ENCODE measurements at regions not wholly inside any gene's neighbourhood (a gene's known extent, or its start where the extent isn't known, plus 50 kb on each side); places are given as distances from the start of the nearest gene placed in this dataset.
A peak's percentile ranks its signal among the peaks of the same experiment; 100 is the strongest.
"Not testable (repeated sequence)": the region's sequence is repeated elsewhere in the genome, so short reads cannot be mapped to it uniquely, and the experiment has no call there.

DNA sequence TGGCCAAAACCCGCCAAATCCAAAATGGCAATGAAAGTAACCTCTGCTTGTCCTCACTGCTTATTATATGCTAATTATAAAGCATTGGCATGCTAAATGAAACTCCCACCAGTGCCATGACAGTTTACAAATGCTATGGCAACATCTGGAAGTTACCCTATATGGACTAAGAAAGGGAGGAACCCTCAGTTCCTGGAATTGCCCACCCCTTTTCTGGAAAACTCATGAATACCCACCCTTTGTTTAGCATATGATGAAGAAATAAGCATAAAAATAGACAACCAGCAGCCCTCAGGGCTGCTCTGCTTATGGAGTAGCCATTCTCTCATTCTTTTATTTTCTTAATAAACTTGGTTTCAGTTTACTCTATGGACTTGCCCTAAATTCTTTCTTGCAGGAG is 269.8 kb downstream of the OLFM4 start:
- Histone ChIP-seq H3K79me2 (ENCODE audit: low read depth) (no peaks in the 10 kb centered on the region), H3K4me3 (no peak overlapping the region), H3K9ac (no peak overlapping the region), H3F3A (ENCODE audit: low read depth) (no peaks in the 10 kb centered on the region), H3K27ac (no peak overlapping the region), H2AFZ (replicated peaks) (no peak overlapping the region), H3K36me3 (no peaks in the 10 kb centered on the region), H3K4me1 (no peaks in the 10 kb centered on the region), H3K4me2 (no peak overlapping the region), H3K27me3 (no peaks in the 10 kb centered on the region), H4K20me1 (ENCODE audit: low read depth) (no peaks in the 10 kb centered on the region), H3K9me3 (ENCODE audit: low read depth) (no peaks in the 10 kb centered on the region)
- H3K27ac Mint-ChIP-seq: no peak overlapping the region
- H3K27me3 Mint-ChIP-seq (ENCODE audit: insufficient read depth, low read depth): peaks cover 4% of the 10 kb centered on the region
- H3K36me3 Mint-ChIP-seq: no peaks in the 10 kb centered on the region
- H3K9me3 Mint-ChIP-seq: no peaks in the 10 kb centered on the region
- DNase-seq (ENCODE audit: low spot score): no peak
- H3K4me1 Mint-ChIP-seq: peaks cover 3% of the 10 kb centered on the region
- H3K4me3 Mint-ChIP-seq: no peak overlapping the region
- TF ChIP-seq EZH2phosphoT487 (IDR thresholded peaks at IDR 0.05) (no peak), EZH2 (IDR thresholded peaks at IDR 0.05) (no peak)
- TF ChIP-seq, protein P1, sequence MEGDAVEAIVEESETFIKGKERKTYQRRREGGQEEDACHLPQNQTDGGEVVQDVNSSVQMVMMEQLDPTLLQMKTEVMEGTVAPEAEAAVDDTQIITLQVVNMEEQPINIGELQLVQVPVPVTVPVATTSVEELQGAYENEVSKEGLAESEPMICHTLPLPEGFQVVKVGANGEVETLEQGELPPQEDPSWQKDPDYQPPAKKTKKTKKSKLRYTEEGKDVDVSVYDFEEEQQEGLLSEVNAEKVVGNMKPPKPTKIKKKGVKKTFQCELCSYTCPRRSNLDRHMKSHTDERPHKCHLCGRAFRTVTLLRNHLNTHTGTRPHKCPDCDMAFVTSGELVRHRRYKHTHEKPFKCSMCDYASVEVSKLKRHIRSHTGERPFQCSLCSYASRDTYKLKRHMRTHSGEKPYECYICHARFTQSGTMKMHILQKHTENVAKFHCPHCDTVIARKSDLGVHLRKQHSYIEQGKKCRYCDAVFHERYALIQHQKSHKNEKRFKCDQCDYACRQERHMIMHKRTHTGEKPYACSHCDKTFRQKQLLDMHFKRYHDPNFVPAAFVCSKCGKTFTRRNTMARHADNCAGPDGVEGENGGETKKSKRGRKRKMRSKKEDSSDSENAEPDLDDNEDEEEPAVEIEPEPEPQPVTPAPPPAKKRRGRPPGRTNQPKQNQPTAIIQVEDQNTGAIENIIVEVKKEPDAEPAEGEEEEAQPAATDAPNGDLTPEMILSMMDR (IDR thresholded peaks at IDR 0.05): no peak

DNA sequence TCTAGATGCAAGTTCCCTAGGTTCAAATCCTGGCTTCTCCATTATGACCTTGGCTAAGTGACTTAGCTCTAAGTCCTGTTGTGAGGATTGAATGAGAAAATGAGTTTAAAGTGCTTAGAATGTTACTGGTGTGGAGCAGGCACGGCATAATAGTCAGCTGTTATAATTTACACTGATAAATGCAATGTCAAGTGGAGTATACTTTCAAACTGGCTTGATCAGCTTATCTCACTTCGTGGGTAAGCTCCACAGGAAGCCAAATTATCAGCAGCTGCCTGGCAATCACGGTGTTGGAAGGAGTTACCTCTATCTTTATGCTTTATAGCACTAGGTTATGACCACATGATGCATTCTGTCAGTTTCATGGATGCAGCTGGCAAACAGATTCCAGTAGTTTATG is 272.8 kb downstream of the OLFM4 start:
- Histone ChIP-seq H4K20me1 (ENCODE audit: low read depth) (no peaks in the 10 kb centered on the region), H3K27ac (no peak overlapping the region), H3K4me2 (no peak overlapping the region), H3K9ac (no peak overlapping the region), H3K4me1 (no peaks in the 10 kb centered on the region), H3K79me2 (ENCODE audit: low read depth) (no peaks in the 10 kb centered on the region), H3K27me3 (no peaks in the 10 kb centered on the region), H3K36me3 (no peaks in the 10 kb centered on the region), H3F3A (ENCODE audit: low read depth) (no peaks in the 10 kb centered on the region), H2AFZ (replicated peaks) (peak overlapping the region; percentile 13), H3K9me3 (ENCODE audit: low read depth) (no peaks in the 10 kb centered on the region), H3K4me3 (no peak overlapping the region)
- Mint-ChIP-seq H3K9me3 (no peaks in the 10 kb centered on the region), H3K36me3 (no peaks in the 10 kb centered on the region), H3K27ac (no peak overlapping the region), H3K4me3 (no peak overlapping the region), H3K27me3 (ENCODE audit: insufficient read depth, low read depth) (peaks cover 7% of the 10 kb centered on the region), H3K4me1 (peaks cover 7% of the 10 kb centered on the region)
- DNase-seq (ENCODE audit: low spot score): no peak
- TF ChIP-seq EZH2phosphoT487 (IDR thresholded peaks at IDR 0.05): no peak
- no peak for TF ChIP-seq EZH2 (IDR thresholded peaks at IDR 0.05)
- TF ChIP-seq, protein P1 (IDR thresholded peaks at IDR 0.05): no peak

DNA sequence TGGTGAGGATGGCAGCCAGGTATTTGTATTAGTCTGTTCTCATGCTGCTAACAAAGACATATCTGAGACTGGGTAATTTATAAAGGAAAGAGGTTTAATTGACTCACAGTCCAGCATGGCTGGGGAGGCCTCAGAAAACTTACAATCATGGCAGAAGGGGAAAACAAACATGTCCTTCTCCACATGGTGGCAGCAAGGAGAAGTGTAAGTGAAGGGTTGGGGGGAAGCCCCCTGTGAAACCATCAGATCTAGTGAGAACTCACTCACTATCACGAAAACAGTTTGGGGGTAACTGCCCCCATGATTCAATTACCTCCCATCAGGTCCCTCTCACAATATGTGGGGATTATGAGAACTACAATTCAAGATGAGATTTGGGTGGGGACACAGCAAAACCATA is 276.8 kb downstream of the OLFM4 start:
- not testable (repeated sequence) for H3K4me3 Mint-ChIP-seq; H3K27ac Mint-ChIP-seq; H3K4me2 ChIP-seq; H3K9me3 ChIP-seq (ENCODE audit: low read depth); H3K36me3 Mint-ChIP-seq; H4K20me1 ChIP-seq (ENCODE audit: low read depth); H2AFZ ChIP-seq (replicated peaks); H3K4me3 ChIP-seq; H3K36me3 ChIP-seq; H3K27me3 Mint-ChIP-seq (ENCODE audit: insufficient read depth, low read depth); H3K9ac ChIP-seq; H3F3A ChIP-seq (ENCODE audit: low read depth); H3K27me3 ChIP-seq; DNase-seq (ENCODE audit: low spot score); H3K27ac ChIP-seq; H3K79me2 ChIP-seq (ENCODE audit: low read depth); H3K4me1 ChIP-seq; H3K9me3 Mint-ChIP-seq
- peaks cover 13% of the 10 kb centered on the region for H3K4me1 Mint-ChIP-seq
- TF ChIP-seq, protein P1 (IDR thresholded peaks at IDR 0.05): peak; percentile 22

DNA sequence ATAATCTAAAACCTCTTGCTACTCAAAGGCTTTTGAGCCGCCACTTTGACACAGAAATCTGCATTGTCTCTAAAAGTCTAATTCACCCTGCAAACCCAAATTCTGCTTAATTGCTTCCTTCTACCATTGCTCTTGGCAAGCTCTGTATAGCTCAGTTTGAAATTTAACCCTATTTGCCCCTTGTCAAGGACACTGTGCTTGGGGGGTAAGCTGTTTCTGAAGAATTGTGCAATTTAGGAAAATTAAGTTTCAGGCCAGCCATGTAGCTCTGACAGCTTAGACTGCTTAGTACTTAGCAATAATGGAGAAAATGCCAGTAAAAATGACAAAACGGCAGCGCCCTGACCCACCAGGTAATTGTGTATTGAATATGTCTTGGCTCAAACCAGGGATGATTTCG is 282.2 kb downstream of the OLFM4 start:
- TF ChIP-seq, protein P1 (IDR thresholded peaks at IDR 0.05): no peak
- TF ChIP-seq EZH2phosphoT487 (IDR thresholded peaks at IDR 0.05) (no peak), EZH2 (IDR thresholded peaks at IDR 0.05) (no peak)
- peak overlapping the region; percentile 23 for H3K4me3 ChIP-seq
- no peaks in the 10 kb centered on the region for H3K27me3 ChIP-seq
- no peaks in the 10 kb centered on the region for H3K36me3 ChIP-seq
- no peak overlapping the region for H2AFZ ChIP-seq (replicated peaks)
- Mint-ChIP-seq H3K27ac (no peak overlapping the region), H3K4me1 (peaks cover 21% of the 10 kb centered on the region), H3K27me3 (ENCODE audit: insufficient read depth, low read depth) (peaks cover 10% of the 10 kb centered on the region), H3K9me3 (no peaks in the 10 kb centered on the region), H3K36me3 (no peaks in the 10 kb centered on the region), H3K4me3 (no peak overlapping the region)
- peaks cover 33% of the 10 kb centered on the region for H3K4me1 ChIP-seq
- no peaks in the 10 kb centered on the region for H3K79me2 ChIP-seq (ENCODE audit: low read depth)
- no peak overlapping the region for H3K9ac ChIP-seq
- peak overlapping the region; percentile 45 for H3K4me2 ChIP-seq
- H3K9me3 ChIP-seq (ENCODE audit: low read depth): no peaks in the 10 kb centered on the region
- H3K27ac ChIP-seq: peak overlapping the region; percentile 79
- peak; percentile 15 for DNase-seq (ENCODE audit: low spot score)
- H3F3A ChIP-seq (ENCODE audit: low read depth): peaks cover 26% of the 10 kb centered on the region
- H4K20me1 ChIP-seq (ENCODE audit: low read depth): no peaks in the 10 kb centered on the region
